ENCODE measurements at regions not wholly inside any gene's neighbourhood (a gene's known extent, or its start where the extent isn't known, plus 50 kb on each side); places are given as distances from the start of the nearest gene placed in this dataset.
"Not testable (repeated sequence)": the region's sequence is repeated elsewhere in the genome, so short reads cannot be mapped to it uniquely, and the experiment has no call there.

DNA sequence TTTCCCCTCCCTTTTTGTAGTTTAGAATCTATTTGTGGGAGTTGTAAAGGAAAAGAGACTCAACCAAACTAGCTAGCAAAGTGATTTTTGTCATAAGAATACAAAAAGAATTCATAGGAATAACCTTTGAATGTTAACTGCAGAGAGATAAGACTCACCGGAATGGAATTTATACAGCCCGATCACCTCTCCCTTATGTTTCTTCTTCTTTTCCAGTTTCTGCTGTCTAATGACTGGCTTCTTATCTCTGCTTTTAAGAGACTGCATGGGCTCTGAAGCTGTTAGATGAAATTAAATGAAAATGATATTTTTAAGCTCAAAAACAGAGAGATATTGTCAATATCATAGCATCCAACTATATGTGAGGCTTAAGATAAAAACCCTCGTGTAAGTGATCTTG, 1095.9 kb downstream of the REEP3 start:
- no peak for ATAC-seq

DNA sequence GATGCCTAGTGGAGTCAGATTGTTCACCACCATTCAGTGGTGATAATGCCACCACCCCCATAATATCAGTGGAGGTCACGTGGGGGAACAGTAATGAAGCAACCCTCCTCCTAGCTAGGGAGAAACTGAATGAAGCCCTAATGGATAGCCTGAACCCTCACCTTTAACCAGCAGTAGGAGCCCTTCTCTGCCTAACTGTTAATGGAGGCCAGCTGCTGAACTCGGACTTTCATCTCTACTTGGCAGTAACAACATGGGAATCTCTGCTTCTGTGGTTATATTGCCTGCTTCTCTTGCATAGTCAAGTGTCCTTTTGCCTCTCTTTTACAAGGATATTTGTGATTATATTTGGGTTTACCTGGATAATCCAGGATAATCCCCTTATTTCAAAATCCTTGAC, 1097.9 kb downstream of the REEP3 start:
- no peak for ATAC-seq

DNA sequence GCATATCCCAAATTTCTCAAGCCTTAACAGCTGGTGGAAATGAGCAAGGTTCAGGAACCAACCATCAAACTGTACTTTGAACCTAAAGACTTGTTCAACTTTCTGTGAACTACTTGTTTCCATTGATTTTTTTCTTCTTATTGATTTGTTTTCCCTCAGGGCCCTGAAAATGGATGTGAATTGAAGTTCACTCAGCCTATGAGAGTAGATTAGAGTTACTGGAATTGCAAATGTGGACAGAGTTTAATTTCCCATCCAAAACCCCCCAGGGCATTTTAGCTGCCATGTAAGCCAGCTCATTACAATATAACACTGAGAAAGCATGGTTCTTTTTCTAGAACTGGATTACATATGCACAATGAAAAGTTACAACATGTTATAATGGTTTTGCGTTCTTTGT, 1105.7 kb downstream of the REEP3 start:
- ATAC-seq: no peak

DNA sequence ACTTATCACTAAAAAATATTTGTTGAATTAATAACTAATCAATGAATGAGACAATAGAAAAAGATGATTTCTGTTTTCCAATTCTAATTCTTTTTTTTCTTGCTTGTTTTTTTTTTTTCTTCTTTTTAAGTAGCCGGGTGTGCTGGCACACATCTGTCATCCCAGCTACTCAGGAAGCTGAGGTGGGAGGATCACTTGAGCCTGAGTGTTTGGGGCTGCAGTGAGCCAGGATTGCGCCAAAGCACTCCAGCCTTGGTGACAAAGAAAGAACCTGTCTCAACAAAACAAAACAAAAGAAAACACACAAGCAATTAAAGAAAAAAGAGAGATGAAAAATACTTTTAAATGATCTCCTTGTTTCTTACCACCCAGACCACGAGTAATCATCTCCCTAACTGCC, 1109.3 kb downstream of the REEP3 start:
- ATAC-seq: no peak

DNA sequence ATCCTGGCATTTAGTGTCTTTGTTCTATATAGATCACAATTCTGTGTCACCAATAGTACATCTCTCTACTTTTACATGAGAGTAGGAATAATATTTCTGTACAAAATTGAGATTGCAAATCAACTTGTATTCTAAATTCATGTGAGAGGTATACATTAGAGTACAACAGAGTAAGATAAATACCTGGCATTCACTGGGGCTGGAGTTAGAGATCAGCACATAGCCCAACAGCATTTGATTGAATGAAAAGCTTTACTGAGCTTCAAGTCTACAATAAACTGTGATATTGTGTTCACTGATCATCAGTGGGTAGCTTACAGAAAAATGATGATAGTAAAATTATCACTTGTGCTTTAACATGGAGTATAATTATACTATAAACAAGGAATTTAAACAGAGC, 1114.7 kb downstream of the REEP3 start:
- no peak for ATAC-seq

DNA sequence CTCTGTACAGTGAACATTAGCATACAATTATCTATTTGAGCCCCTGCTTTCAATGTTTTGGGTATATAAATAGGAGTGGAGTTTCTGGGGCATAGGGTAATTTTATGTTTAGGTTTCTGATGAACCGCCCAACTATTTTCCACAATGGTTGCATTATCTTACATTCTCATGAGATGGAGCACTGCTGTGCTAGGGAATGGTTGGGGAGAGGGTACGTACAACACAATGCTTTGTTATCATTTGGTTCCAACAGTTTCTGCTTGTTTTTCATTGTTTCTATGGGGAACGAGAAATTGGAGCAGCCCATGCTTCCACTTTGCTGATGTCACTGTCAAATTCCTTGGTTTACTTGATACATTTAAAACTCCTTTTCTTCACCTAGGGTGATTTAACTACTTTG, 1115.3 kb downstream of the REEP3 start:
- ATAC-seq: no peak

DNA sequence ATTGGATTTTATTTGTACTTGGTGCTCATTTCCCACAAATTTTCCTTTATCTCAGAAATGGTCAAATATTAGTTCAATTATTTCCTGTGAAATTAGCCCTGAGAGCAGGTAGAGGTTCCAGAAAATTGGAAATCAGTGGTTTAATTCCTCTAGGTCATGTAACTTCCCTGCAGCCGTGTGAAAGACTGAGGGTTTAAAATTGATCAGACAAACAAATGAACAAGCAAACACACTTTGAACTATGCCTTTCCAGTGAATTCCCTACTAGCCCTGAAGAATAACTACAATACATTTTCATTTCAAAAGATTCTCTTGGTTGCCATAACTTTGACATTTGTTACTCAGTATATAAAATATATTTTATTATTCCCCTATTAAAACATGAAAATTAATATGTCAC, 1116.7 kb downstream of the REEP3 start:
- no peak for ATAC-seq

DNA sequence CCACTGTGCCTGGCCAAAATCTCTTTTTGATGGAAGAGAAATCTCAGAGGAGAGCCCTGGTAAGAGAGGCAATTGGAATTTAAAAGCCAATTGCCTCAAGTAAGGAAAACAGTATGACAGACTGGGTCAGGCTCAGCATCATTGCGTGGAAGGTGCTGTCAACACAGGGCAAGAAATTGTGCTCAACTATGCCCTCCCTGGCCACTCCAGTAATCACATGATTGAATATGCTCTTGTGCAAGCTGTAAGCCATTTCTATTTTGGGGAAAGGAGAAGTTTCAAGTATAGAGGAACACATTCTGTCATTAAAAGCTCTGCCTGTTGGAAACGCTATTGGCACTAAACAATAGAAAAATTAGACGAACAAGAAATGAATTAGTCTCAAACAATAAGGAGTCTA, 1127.7 kb downstream of the REEP3 start:
- ATAC-seq: no peak

DNA sequence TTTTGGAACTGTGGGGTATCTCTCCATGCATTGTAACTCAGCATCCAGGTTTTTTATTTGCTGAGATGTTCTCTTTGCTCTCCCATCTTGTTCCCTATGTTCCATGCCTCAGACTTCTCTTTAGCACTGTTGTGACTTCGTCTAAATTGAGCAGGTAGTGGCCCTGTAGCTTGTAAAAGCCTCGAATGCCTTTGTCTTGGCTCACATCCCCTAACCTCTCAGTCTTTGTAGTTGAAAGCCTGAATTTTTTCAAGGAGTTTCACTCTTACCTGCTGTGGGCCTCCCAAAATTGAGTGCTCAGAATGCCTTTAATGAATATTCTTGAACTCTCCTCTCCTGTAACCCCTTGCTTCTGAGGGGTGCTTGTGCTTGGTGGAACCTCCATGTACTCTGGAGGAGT, 1137.3 kb downstream of the REEP3 start:
- ATAC-seq: no peak

DNA sequence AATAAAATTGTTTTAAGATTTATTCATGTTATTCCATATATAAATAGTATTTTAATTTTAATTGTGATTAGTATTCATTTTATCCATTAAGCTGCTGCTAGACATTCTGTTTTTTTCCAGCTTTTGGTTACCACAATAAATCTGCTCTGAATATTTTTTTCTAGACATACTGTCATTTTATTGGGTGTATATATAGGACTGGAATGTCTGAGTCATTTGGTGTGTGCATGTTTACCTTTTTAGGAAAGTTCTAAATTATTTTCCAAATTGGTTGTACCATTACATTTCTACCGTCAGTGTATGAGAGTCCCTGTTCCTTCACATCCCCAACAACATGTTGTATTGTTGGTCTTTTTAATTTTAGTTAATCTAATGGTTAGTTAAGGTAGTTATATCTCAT, 1138.1 kb downstream of the REEP3 start:
- ATAC-seq: no peak

DNA sequence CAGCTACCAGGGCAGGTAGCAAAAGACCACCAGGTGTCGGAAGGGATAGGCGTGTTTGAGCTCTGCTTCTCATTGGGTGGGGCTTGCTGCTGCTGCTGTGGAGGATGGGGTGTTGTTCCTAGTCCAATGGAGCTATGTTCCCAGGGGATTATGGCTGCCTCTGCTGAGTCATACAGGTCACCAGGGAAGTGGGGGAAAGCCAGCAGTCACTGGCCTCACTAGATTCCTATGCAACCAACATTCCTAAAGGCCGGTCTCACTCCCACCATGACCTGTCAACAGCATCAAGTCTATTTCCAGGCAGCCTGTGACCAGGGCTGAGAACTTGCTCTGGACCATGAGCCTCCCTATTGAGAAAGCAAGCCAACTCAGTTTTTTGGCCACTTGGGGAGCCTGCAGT, 1160.8 kb downstream of the REEP3 start:
- no peak for ATAC-seq

DNA sequence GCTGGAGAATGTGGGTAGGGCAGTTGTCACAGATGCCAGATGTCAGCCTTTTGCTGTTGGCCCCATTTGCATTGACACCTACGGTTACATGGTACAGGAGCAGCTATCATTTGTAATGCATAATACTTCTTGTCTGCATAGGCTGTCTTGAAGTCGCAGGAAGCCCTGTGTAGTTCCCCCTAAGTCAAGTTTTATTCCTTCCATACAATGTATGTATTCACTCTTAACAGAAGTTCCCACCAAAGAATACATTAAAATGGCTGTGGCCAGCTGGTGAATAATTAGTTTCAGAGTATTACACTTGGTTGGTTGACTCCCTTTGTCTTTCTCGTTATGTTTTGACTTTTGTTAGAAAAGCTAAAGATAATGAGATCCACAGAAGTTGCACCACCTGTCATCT, 1169.0 kb downstream of the REEP3 start:
- ATAC-seq: no peak

DNA sequence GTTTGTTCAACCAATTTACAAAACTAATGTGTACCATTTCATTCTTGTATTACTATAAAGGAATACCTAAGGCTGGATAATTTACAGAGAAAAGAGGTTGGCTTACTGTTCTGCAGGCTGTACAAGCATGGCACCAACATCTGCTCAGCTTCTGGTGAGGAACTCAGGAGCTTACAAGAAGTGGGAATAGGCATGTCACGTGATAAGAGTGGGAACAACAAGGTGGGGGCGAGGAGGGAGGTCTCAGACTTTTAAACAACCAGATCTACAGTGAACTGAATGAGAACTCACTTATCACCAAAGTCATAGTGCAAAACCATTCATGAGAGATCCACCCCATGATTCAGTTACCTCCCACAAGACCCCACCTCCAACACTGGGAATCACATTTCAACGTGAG, 1178.0 kb downstream of the REEP3 start:
- ATAC-seq: no peak

DNA sequence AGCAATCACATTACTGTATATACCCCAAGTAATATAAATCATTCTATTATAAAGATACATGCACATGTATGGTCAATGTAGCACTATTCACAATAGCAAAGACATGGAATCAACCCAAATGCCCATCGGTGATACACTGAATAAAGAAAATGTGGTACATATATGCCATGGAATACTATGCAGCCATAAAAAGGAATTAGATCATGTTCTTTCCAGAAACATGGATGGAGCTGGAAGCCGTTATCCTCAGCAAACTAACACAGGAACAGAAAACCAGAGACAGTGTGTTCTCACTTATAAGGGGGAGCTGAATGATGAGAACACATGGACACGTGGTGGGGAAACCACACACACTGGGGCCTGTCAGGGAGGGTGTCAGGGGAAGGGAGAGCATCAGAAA, 1180.9 kb downstream of the REEP3 start:
- ATAC-seq: not testable (repeated sequence)

DNA sequence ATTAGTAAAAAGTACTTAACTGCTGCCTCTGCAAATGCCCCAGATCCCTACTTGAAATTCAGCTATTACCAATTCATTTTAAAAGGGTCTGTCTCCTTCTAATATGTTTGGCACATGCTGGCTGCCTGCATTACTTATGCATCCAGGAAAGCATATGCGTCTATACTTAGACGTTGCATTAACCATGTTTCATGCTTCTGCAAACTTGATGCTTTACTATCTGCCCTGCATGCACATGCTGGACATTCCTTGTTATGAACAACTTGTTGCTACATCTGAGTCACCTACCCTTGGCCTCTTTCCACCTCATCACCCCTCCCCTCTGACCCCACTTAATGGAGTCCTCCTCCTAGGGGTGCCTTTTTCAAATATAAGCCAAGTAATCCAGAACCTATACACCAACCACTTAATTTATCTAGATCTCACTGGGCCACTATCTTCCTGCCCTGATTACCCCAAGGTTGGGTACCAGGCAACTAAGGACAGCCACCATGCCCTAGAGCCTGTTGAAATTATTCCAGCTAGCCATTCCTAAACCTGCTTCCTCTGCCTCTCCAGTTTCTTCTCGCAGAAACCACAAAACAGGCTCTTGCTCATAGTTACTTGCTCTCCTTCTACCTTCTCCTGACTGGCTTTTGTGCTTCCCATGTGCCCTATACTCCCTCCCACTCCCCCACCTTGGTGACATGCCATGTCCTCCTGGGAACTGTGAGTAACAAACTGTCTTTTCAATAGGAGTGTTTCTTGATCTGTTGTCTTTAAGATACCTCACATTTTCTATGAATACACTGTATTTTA, 1187.9 kb downstream of the REEP3 start:
- no peak for ATAC-seq

DNA sequence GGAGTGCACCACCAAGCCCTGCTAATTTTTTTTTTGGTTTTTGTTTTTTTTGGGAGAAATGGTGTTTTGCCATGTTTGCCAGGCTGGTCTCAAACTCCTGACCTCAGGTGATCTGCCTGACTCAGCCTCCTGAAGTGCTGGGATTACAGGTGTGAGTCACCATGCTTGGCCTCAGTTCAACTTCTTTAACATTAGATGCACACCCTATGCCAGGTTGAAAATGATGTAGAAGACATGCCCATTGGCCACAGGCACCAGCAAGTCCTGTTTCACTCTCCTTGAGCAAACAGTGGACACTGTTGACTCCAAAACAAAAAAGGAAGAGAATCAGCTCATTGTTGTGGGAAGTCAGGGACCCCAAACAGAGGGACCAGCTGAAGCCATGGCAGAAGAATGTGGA, 1205.3 kb downstream of the REEP3 start:
- ATAC-seq: no peak

DNA sequence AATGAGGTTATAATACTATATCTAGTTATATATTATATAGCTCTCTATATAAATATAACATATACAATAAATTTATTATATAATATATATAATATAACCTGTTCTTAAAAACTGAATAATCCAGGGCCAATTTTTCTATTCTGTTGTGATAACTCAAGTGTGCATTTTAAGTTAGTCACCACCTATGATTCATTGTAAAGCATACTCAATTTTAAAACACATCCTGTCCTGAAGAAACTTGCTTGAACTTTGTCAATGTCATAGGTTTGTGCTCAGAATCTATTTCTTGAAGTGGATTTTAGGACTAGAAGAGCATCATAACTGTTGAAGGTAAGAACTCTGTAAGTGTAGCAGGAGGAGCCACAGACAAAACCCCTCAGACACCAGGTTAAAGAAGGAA, 1209.8 kb downstream of the REEP3 start:
- ATAC-seq: no peak

DNA sequence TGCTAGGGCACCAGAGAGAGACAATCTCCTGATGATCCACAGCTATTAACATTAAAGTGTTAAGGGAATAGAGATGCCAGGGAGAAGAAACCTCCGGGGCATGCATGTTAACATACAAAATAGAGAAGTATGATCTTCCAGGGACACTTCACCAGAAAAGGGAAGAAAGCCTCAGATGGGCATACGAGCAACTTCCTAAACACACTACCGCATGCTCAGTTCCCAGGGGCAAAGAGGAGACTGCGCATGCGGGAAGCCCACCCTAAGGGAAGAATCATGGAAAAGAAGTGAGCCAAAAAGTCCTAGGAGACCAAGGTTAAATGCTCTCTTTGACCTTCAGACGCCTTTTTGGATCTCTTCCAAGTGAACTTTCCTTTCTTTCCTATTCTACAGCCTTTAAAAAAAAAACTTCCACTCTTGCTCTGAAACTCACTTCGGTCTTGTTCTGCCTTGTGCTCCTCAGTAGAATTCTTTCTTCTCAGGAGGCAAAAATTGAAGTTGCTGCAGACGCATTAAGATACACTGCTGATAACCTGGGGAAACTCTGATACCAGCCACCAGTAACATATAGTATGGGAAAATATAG, 1211.3 kb downstream of the REEP3 start:
- no peak for ATAC-seq

DNA sequence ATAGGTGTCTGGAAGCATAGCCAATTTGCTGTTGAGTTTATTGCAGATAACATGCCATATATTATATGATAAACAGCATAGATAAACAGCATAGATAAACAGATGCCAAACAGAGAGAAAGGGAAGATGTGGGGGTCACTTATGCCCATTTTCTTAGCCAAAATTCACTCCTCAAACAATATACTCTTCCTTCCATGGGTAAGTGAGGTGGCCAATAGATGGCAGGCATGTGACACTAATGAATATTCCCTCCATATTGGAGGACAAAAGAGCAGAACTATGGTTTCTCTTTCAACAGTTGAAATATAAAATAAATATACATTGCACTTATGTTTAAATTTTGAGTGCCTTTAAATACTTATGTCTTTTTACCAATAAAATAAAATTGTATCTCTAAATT, 1212.8 kb downstream of the REEP3 start:
- ATAC-seq: no peak

DNA sequence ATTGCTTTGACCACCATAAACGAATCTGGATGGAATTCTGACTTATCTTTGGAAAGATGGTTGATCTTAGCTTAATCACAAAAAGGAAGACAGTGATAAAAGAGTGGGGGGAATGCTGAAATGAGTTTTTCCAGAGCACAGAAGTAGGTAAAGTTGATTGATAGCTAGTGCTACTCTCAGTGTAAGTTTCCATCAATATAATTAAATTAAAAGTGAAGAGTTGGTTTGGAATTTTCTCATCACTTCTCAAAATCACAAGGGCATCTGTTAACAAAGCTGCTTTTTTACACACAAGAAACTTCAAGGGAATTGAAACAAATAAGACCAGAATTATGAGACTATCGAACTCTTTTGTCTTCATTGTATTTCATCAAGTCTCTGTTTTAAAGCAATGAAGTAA, 1217.3 kb downstream of the REEP3 start:
- no peak for ATAC-seq

DNA sequence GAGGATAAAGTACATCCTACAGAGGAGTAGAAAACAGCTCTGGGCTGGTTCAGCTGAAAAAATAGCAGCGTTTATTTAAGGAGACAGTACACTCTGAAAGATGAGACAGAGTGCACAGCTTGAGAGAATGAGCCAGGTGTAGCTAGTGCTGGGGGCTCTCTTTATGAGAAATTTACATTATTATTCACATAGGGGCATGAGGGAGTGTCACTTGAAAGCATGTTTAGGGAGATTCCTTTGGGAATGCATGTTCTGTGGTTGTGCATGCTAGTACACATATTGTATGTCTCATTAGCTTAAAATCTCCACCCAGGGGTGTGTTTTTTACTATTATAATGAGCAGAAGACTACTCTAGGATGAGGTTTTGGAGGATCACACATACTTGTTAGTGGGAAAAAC, 1224.4 kb downstream of the REEP3 start:
- ATAC-seq: no peak

DNA sequence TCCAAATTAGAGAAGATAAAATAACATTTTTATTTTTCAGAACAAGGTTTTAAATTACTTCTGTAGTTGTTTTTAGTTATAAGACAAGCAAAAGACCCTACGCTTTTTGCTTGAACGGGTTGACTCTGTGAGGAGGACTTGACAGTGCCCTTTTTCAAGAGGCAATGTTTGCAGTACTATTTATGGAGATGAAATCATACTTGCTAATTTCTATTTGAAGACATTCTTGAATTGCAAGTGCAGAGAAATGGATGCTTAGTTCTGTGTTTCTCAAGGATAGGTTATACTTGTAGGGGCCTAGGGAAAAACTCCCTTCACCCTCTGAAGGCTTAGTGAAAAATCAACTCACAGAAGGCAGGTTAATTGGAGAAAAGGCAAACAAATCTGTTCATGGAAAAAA, 1229.5 kb downstream of the REEP3 start:
- ATAC-seq: no peak

DNA sequence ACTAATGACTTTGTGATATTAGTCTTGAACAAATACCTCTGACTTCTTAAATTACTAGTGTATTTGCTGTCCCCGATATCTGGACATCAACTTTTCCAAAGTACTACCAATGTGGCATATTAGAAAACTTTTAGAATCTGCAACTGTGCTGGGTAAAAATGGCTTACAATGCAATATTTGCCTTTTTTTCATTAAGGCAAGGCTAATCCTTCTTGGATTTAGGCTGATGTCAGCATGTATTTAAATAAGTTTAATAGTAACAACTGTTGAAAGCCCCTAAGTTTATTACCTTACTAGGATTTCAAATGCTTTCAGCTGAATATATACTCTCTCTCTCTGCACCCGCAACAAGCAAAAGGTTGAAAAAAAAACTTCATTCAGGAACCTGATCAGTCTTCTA, 1232.3 kb downstream of the REEP3 start:
- no peak for ATAC-seq

DNA sequence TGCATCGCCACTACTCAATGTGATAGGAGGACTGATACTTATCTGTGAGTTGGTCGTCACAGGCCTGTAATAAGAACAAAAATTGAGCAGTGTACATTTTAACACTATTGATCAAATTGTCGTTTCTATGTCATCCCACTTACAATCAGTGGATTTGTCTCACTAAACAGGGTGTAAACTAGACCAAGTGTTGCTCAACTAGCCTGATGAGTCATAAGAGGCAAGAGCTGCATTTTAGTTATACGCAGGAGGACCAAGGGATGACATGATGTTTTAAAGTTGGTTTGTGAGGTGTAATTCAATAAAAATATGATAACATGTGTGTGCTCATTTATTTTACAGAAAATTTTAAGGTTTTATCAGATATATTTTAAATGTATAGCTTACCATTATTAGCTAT, 1239.2 kb downstream of the REEP3 start:
- no peak for ATAC-seq

DNA sequence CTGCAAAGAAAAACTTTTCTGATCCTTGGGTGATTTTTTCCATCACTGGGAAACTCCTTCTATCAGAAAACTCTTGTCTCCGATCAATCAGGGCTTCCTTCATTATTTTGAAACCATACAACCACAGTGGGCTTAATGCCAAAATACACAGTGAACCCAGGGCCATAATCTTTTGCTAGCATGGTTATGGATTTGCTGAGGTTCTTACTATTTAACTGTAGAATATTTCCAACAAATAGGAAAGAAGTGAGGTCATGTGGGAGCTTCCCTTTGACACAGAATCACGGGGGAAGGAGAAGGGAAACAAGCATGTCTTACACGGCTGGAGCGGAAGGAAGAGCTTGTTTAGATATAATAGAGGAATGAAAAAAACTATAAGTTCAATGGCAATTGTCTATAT, 1241.7 kb downstream of the REEP3 start:
- no peak for ATAC-seq

All from activated CD4-positive, CD25-positive, alpha-beta regulatory T cell treated with anti-CD3 and anti-CD28 coated beads, Interleukin-2, amount 50 U/mL, for 24 hours (primary cell).